SH-SY5Y (cell line): ENCODE measurements at regions not wholly inside any gene's neighbourhood (a gene's known extent, or its start where the extent isn't known, plus 50 kb on each side); places are given as distances from the start of the nearest gene placed in this dataset.

Experiments
- GATA2 ChIP-seq: IDR thresholded peaks from 2 replicates; pipeline ENCODE4 v1.6.1; 2011; ENCODE audit warnings: mild to moderate bottlenecking, low read depth, low read length
- GATA3 ChIP-seq: IDR thresholded peaks from 2 replicates; pipeline ENCODE4 v1.6.1; 2011; ENCODE audit warnings: low read depth, mild to moderate bottlenecking, low read length, moderate library complexity

DNA sequence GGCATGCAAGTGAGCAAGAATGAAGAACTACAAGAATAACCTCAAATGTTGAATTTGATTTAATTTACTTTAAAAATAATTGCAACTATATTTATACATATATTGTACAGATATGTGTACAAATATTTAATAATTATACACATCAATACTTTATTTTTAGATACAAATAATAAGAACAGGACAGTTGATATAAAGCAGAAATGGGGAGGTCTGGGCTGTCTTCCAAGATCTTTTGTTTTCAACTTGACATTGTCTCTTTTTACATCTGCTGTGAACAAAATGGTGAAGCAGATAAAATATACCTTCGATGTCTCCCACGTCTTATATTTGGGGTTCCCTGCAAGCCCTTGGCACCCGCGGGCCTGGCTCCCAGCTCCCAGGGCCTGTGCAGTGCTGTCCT, 231.3 kb upstream of the RBBP8 start:
- TF ChIP-seq GATA2: no peak
- TF ChIP-seq GATA3: no peak
